ENCODE measurements at regions not wholly inside any gene's neighbourhood (a gene's known extent, or its start where the extent isn't known, plus 50 kb on each side); places are given as distances from the start of the nearest gene placed in this dataset.
"Not testable (repeated sequence)": the region's sequence is repeated elsewhere in the genome, so short reads cannot be mapped to it uniquely, and the experiment has no call there.

DNA sequence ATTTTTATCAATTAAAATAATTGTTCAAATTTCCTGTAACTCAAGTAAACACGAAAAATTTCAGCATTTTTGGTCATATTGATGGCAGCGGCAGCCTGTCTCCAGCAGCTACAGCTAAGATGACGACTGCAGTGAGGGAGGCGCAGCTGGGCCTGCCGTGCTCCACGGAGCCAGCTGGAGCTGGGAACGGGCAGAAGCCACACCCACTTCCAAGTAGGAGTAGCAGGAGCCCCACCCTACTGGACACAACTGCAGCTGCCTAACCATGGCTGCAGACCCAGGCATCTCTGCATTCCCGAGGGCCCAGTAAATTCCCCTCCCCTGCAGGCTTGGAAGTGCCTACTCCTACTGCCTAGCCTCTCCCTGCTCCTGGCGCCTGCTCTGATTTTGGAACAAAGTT lies 2031.7 kb downstream of the EFNA5 start:
- DNase-seq = no peak

DNA sequence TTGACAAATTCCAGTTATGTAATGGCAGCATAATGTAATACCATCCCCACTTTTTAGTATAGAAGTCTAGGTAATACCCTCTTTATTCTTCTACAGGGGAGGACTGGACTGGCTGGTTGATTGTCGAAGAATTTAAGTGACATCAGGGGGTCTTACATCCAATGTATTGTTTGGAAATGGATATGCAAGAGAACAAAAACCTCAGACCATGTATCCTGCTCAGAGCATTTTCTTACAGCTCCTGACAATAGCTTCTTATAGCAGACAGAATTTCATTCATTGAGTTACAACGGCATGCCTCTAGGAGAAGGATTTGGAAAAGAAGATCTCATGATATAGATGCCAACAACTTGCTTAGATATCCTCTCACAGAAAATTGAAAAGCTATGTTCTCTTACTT lies 2032.3 kb downstream of the EFNA5 start:
- no peak for DNase-seq

DNA sequence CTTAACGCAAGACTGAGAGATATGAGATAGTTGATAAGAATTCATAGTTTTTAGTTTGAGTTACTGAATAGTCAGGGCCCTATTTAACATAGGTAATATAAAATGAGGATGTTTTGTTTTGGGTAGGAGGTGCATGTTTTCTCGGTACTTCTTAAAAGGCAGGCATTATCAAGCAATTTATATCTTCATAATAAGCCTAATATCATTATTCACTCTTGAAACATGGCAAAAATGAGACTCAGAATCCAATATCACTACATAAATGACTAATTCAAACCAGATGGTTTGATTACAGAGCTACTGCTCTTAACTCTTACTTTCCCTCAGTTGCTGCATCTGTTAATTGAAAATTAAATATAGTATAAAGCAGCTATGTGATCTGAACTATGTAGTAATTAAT lies 2038.7 kb downstream of the EFNA5 start:
- no peak for DNase-seq

DNA sequence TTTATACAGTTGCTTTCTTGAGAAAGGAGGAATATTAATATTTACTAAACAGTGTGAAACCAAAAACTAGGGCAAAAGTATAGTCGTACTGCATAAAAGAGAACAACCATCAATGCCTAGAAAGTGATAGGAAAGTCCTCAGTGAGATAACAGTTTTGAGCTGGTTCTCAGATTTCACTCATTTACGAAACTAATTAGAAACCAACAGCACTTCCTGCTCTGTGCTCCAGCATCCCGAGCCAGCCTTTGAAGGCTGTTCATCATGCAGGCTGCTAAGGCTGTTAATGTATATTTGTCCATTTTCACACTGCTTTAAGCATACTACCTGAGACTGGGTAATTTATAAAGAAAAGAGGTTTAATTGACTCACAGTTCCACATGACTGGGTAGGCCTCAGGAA lies 2039.9 kb downstream of the EFNA5 start:
- DNase-seq = no peak

DNA sequence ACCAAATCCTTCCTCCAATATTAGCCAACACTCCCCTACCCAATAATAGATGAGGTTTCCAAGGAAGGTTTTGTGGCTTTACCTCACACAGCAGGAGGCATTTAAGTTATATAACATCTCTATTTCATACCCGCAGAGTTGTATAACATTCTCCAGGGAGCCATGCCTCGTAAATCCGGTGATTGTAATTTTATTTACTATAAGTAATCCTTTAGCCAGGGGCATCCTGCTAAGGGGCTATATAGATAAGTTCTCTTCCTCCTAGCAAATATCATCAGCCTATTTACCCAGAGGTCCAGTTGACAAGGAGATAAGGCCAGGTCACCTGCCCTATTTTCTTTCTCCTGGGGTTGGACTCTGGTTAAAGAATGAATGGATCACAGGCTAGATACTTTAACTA lies 2051.0 kb downstream of the EFNA5 start:
- DNase-seq = no peak

DNA sequence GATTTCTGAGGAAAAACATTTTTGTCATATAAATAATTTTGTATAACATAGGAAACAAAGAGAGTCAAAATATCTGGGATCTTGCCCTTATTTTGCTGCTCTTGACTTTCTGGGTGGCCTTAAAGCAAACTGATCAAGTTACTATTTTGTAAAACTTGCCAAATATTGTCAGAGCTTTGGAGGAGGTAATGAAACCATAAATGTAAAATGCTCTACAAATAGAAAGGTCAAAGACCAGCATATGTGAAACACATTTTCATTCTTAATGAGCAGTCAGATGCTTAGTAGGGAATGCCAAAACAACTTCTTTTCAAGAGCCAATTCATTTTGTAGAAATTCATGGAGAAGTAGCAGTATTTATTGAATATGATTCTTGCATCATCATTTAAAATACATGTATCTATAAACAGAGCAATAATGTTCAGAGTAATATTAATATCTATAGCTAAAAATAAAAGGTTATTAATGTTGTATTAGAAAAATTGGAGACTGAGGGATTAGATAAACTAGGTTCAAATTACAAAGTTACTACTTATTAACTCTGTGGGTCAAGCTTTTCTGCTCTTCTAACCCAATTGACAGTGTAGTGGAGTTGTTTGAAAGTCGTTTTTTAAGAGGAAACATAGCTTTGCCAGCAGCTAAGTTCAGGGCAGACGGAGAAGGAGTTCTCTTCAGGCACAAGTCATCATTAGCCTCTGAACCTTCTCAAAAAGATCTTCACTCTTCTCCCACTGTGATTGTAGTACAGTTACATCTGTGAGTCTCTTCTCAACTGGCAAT lies 2053.1 kb downstream of the EFNA5 start:
- no peak for DNase-seq

DNA sequence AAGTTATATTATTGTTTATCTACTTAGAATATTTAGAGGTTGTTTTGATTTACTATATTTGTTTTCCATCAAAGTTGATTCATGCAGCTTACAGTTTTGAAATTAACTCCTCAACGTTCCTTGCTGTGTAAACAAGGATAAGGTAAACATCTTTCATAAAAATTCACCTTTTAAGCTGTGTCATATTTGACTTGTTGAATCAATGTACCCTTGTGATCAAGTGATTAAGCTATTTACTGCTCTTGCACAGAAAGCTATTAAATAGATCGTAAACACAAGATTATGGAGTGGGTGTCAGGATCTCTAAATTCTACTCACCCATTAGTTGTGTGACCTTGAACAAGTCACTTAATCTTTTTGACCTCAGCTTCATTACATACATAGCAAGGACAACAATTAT lies 2054.0 kb upstream of the NUDT12 start:
- DNase-seq = no peak

DNA sequence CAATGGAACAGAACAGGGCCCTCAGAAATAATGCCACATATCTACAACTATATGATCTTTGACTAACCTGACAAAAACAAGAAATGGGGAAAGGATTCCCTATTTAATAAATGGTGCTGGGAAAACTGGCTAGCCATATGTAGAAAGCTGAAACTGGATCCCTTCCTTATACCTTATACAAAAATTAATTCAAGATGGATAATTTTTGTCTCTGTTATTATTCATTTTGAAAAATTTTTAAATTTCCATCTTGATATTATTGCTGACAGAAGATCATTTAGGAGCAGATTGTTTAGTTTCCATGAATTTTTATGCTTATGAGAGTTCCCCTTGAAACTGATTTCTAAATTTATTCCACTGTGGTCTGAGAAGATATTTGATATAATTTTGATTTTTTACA lies 2039.8 kb upstream of the NUDT12 start:
- not testable (repeated sequence) for DNase-seq

DNA sequence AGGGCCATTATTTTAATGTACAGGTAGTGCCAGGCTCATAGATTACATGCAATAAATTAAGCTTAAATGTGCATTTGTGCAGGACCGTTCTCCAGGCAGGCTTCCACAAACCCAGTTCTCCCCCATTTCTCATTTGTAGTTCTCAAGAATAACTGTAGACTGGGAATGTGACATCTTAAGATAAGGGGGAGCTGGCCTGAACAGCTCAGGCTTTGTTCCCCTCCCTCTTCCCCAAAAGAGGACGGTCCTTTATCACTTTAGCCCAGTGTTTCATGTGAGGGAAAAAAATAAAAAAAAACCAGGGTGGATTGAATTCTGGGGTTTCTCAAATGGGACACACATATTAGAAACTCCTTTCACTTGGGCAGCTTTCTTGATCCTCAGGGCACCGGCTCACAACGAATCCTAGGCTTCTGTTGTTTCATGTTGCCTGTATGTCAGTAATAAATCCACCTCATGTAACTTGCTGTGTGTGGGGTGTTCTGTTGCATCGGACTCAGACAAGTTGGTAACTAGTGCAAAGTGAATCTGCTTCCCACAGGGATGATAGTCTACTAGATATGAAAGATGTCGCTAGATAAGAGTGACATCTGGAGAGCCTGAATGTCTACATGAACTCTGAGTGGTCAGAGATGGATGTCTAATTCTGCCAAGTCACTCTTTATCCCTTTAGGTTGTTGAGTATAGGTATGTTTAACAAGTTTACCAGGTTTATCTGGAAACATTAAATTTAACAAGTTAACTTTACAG lies 2030.6 kb upstream of the NUDT12 start:
- no peak for DNase-seq

DNA sequence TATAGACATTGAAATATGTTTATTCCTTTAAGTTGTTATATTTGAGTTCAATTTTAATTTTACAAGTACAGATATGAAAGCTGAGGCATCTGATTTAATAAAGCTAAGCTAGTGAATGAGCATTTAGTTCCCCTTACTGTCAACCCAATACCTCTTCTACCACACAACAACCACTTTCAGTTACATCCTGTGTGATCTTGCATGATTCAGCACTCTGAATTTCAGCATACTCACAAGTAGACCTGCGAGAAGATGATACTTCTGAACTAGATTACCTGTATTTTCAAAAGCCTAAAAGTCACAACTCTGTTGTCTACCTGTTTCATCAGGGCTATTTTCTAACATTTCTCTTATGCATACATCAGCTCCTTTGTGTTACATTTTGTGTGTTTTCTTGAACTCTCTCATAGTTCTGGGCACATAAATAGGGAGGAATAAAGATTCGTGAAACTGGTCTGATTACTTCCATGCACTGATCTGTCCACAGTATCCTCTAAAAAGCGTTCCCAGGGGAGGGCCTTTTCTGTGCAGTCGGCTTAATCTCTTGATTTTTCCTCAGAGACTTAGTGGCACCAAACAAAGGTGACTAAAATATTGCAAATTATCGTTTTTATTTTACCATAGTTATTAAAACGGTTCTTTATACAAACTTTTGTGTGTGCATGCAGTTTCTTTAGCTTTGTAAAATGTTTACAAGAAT lies 2025.5 kb upstream of the NUDT12 start:
- DNase-seq = peak in 1 of 5 donors; percentile 1

DNA sequence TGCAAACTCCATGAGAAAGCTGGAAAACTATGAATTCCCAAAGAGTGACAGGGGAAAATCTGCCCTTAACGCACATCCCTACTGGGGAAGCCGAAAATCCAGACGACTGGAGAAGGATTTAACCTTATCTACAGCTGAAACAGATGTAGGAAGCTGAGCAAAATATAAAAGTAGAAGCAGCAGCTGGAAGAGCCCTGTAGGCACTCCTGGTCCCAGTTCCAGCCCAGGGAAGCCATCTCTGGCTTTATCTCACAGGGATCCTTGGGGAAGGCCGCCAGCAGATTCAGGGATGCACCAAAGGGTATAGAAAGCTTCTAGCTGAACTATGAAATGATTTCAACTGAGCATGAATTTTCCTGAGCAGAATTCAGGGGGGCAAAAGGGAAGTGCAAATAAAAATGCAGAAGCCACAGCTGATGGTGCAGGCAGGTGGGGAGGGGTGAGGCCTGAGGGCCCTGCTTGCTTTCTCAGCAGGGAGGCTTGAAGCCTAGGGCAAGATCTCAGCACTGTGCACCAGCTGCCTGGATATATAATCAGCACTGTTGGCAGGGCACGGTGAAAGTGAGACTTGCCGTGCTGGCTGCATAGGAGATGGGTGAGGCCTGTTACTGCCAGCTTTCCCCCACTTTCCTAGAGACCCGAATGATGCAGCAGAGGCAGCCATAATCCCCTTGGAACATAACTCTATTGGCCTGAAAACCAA lies 2019.5 kb upstream of the NUDT12 start:
- DNase-seq = no peak

DNA sequence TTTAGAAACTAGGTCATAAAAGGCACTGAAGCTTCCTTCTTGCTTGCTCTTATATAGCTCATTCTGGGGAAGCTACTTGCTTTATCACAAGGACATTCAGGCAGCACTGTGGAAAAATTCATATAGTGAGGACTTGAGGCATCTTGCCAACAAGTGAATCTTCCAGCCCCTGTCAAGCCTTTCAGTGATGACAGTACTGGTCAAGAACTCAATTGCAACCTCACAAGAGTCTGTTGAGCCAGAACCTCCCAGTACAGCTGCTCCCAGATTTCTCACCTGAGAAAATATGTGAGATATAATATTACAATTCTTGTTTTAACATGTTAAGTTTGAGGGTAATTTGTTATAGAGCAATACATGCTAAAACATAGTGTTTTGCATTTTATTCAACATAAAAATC lies 2011.0 kb upstream of the NUDT12 start:
- DNase-seq = no peak

DNA sequence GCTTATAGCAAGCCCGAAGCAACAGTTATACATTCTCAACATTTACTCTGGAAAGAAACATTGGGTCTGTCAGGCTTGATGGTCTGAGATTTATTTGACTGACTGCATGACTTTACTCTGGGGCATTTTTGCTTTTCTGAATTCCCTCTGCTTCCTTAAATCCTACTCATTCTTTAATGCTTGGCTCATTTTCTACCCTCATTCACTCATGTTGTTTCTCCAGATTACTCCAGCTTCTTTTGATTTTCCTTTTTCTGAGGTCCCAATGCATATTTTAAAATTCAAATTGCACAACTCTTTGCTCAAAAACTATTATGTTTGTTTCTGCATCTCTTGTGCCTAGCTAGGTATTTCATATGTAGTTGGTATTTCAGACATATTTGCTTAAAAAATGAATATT lies 2002.9 kb upstream of the NUDT12 start:
- no peak for DNase-seq

DNA sequence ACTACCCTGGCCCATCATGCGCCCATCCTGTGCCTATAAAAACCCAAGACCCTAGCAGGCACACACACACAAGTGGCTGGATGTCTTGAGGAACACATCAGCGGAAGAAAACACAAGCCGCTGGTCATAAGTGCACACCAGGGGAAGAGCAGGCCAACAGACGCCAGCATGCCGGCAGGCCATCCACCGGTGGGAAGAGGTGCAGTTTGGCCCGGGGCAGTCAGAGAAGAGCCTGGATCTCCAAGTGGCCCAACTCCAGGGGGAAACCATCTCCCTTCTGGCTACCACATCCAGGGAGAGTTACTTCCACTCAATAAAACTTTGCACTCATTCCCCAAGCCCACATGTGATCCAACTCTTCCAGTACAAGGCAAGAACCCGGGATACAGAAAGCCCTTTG lies 2001.3 kb upstream of the NUDT12 start:
- no peak for DNase-seq

DNA sequence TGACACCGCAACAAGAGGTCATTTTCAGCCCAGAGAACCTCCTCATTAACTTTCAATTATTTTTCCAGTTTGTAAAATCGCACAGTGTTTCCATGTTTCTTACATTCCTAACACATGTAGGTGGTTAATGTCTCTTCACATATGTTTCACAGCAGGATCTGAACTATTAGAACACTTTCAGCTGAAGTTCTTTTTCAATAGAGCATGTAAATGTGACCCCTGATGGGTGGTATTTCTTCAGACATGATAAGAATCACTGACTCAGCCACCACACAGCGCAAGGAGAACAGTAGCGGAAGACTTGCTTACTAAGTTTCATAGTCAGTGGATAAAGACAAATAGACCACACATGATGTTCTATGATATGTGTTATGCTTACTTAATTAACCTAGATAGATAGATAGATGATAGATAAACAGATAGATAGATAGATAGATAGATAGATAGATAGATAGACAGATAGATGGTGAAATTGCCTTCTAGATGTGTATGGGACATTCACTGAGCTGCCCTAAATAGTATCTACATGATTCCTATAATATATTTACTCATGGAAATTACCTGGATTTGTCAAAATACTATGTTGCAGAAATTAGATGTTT lies 1992.1 kb upstream of the NUDT12 start:
- DNase-seq = no peak

DNA sequence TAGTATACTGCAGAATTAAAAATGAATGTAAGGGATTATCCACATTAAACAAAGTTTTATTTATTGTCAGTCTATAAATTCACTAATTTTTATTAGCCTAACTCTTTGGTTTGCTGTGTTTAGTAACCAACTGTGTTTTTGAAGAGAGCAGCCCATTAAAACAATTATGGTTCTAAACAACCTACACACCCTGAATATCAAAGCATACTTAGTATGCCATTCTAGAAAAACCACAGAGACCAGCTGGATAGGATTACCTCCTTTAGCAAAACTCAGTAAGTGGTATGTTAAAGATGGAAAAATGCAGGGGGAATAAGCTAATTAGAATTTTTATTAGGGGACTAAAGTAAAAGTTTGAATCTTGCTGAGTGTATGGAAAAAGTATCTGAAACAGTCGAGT lies 1981.7 kb upstream of the NUDT12 start:
- DNase-seq = no peak

DNA sequence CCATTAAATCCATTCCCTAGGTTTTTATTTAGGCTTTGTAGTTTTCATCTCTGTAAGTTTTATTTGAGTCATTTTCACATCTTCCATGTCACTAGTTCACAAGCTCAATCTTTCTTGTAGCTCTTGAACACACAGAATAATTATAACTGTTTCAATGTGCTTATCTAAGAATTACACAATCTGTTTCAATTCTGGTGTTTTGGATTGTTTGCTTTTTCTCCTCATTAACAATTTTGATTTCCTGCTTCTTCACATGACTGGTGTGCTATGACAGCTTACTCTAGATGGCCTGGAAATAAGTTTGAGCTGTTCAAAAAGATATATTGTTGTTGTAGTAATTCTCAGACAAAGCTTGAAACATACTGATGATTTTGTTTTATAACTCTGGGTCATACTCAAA lies 1974.1 kb upstream of the NUDT12 start:
- DNase-seq = no peak

DNA sequence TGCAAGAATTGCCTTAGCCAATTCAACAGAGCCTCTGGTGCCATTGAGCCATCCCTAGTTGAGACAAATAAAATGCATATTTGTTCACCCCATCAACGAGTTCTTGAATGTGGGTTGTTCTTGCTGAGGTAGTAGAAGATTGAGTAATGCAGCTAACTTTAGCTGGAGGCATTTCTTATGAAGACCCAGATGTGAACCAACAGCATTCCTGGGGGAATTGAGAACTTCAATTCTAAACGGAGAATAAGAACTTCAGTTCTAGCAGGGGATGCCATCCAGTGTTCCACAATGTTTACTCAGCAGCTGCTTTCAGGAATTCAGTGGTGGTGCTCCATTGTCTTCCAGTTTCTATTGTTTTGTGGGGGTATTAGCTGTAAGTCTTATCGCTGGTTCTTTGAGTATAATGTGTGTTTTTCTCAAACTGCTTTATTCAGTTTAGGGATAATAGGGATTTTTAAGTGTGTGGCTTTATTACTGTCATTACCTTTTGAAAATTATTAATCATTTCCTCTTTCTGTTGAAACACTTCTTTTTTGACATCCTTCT lies 1968.2 kb upstream of the NUDT12 start:
- no peak for DNase-seq

DNA sequence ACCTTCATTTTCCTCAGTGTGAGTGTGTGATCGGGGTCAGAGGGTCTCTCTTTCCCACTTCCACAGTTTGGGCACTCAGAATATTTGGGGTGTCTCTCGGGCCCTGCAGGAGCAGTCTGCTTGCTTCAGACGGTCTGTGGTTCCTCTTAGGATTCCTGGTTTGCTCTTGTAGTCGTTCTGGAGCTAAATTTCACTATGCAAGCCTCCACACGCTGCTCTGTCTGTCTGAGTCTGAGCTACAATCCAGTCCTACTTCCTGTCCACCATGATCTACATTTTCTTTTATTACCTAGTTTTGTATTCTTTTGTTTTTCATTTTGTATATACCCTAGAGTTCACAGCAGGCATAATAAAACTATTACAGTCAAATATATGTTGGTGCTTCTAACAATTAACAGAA lies 1967.3 kb upstream of the NUDT12 start:
- no peak for DNase-seq

DNA sequence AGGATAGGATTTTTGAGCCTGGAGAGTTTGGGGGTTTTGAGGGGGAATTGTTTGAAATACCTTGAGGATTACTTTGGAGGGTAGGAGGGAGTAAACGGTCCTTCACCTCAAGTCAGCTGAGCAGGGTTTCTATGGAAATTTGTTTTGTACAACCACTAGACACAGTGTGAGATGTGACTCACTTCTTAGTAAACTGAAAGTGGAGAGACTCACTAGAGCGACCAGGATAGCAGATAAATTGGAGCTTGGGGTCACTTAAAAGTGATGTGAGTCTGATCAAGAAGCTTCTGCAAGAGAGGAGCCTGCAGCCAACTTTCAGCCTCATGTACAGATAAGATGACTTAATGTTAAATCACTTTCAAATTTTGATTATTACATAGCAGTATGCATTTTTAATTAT lies 1945.9 kb upstream of the NUDT12 start:
- no peak for DNase-seq

DNA sequence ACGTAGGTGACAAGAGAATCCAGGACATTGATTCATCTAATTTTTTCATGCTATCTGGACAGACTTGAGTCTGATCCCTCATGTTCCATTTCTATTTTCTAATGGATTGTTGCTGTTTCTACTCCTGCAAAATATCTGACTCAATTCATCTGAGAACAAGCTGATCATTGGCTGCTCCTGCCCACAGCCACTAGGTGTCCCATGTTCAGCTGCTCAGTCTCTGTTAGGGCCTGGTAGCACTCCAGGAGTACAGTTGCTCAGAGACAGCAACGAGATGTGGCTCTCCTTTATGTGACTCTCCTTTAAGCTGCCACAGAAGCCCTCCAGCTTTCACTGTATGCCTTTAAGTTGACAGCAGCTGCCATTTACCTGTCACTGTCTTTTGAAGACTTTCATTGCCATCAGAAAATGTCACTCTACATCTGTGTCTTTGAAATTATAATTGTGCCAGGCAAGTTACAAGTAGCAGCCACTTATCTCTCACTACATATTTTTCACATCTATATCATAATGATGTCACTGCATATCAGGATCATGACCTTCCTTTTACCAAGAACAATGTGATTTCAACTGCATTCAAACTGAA lies 1944.2 kb upstream of the NUDT12 start:
- no peak for DNase-seq

DNA sequence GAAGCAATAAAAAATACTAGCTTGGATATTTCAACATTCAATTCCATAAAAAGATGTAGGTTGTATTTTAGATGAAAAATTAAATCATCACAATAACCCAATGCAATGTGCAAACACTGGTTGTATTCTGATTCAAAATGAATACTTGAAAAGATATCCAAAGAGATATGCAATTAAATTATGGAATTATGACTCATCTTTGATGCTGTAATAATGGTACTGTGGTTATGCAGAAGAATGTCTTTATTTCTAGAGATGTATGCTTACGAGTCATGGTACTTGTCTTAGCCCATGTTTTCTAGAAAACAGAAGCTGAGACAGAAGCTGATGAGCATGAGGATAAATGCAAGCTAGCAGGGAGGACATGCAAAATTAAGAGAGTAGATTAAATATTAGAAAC lies 1941.4 kb upstream of the NUDT12 start:
- no peak for DNase-seq
